T-helper 1 cell treated with Interleukin-12 subunit alpha and Interleukin-12 subunit beta and Interleukin-4 antibody, amounts not matched to agents 30 ng/mL and 1 ng/mL, for 36 hours (primary cell): ENCODE measurements at regions not wholly inside any gene's neighbourhood (a gene's known extent, or its start where the extent isn't known, plus 50 kb on each side); places are given as distances from the start of the nearest gene placed in this dataset.
"Not testable (repeated sequence)": the region's sequence is repeated elsewhere in the genome, so short reads cannot be mapped to it uniquely, and the experiment has no call there.

Experiments used
- intact Hi-C: fragments of 100-400 bp; cut with micrococcal nuclease; formaldehyde crosslinking; loops from one replicate; pipeline ENCODE4 v1.15.1; 2024

DNA sequence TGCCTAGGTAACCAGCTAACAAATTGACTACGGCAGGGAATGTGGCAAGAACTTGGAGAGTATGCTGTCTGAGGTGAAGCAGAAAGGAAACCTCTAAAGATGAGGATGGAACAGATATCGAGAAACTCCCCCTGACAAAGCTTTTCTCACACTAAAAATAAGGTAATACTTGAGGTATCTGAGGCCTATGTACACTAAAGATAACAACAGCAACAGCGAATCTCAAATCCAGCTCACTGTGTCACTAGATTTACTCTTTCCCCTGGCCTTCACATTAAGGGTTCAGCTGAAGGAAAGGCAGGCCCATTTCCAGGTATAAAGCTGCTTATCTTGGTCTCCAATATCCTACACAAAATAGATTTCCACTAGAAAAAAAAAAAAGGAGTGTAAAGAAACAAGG, 518.0 kb downstream of the KCNT2 start:
- intact Hi-C loops = no loop called here

DNA sequence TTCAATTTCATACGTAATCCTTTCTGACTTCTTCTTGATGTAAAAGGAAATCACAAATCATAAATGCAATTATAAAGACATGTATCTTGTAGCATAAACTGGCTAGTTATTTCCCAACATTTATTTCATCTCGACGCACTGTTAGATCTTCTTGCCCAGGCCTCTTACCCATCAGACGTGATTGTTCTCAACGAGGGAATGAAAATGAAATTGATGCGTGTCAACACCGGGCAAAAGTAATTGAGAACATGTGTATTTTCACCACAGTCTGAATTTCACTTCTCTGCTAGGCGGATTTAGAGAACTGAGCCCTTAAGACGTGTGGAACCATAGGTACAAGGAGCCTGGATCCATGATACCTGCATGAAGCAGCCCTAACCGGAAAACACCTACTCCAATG, 519.7 kb downstream of the KCNT2 start:
- intact Hi-C loops = no loop called here

DNA sequence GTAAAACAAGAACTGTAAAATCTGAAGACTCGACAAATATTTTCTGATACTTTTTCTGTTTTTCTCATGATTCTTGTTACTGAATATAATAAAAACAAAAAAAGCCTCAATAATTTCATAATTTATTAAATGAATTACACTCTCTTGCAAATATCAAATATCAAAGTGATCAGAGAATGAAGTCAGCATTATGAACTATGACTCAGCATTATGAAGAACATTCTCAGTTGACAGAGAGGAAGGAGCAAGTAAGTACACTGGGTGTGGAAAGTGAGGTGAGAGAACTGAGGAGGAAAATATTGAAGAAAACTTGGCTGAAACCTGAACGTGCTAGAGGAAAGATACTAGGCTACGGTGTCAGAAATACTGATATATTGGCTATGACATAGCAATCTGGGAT, 529.5 kb downstream of the KCNT2 start:
- intact Hi-C loops = no loop called here

DNA sequence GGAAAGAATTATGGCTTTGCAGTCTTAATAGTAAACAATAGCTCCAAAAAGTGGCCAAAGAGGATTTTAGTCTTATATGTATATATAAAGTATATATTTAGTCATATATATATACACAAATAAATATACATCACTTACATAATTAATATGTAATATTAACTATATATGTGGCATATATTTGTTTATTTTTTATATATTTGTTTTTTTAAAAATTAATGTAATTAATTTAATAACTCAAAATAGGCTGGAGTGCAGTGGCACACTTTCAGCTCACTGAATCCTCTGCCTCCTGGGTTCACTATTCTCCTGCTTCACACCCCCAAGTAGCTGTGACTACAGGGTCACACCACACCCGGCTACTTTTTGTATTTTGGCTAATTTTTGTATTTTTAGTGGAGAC, 532.6 kb downstream of the KCNT2 start:
- intact Hi-C loops = no loop called here

DNA sequence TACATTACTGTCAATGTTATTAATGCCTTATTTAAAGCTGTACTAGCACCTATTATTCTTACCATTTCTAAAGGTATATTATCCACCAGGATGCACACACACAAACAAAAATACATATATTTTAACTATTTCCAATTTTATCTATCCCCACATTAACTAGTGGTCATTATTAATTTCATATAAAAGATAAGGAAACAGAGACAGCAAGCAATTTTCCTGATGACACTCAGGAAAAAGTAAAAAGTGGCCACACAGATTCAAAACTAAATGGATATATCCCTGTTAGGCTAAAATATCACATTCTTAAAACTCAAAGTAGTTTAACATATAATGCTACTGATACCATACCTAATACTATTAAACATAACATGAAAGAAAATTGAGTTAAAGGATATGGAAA, 534.1 kb downstream of the KCNT2 start:
- intact Hi-C loops = no loop called here

DNA sequence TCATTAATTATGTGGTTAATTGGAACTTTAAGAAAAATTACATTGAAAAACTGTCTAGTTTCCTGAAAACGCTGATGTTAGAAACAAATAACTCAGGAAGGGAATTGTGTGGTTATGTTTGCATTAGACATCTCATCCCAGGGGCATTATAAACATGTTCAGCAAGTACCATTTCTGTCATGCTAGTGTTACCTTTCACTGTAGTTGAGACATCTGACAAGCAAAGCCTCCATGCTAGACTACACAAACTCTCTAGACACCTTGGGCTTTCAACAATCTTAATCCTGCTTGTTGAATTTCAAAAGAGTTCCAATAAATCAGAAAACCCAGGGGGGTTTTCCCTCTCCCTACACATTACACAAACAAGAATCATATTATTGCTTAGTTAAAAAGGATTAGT, 536.8 kb downstream of the KCNT2 start:
- intact Hi-C loops = no loop called here

DNA sequence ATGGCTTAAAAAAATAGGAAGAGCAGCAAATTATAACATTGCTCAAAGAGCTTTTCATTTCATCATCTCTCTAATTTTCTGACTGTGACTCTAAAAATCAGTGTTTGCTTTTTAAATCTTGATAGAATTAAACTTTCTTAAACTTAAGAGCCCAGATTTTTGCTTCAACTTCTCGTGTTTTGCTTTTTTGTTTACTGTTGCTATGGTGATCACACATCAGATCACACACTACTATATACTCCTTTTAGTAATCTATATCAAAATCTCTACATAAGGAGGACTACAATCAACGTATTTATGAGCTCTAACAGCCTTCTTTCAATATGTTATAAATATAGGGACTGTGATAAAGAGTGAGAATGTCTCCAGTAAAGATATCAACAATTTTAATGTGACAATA, 537.3 kb downstream of the KCNT2 start:
- intact Hi-C loops = no loop called here

DNA sequence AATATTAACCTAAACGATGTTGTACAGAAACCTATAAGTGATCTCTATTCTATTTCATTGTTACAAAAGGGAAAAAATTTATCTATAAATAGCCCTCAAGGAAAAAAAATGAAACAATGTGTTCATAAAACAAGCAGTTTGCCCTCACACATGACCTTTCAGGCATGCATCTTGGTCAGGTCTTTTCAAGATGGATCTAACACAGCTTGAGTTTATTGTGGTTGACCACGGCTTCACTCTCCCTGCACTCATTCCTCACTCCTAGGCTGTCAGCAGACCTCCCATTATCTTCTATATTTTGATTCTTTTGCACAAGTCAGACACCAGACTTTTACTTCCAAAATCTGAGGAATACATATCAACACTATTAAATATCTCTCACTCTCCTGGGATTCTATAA, 544.3 kb downstream of the KCNT2 start:
- intact Hi-C loops = no loop called here

DNA sequence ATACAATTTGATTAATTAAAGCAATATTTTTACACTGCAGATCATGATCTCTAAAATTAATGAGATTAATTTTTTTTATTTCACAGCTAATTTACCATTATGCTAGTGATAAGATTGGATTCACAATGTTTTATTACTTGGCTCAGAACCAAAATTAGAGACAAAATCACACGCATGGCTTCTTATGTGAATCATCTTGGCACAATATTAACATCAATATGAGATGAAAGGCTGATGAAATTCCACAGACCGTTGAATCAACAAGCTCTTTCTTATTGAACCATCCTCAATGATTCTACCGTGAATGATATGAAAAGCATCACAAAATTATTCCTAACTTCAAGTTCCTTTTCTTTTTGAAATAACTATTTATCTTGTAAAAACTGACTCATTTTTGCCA, 544.9 kb downstream of the KCNT2 start:
- intact Hi-C loops = no loop called here

DNA sequence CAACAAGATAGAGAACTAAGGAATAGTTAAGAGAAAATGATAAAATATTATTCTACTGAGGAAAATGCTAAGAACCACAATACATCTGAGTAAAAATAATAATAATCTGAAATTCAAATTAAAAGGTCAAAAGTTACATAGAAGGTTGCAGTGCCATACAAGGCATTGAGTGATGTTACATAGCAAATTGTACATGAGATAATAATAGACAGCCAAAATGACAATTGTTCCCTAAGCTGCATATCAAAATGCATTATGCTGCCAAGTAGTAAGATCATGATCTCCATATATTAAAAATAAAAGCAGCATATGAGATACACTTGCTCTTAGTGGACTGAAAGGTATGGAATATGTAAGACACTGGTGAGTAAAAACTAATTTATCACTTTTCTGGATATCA, 547.7 kb downstream of the KCNT2 start:
- intact Hi-C loops = no loop called here

DNA sequence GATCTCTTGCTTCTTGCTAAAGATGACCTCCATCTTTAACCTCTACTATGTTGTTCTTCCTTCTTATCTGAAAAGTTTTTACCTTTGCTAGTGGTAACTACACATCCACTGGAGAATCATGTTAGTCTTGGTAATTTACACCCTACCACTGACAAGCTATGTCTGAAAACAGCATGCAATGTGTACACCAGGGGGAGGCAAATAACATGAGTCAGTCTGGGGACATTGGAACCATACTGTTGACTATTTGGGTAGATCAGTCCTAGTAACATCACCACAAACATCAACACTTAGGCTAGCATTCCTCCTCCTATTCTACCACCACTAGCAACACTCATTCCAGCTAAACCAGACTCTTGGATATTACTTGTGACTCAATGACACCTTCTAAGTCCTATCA, 549.0 kb downstream of the KCNT2 start:
- intact Hi-C loops = loop anchor here (10.0 kb wide), 1 partner anchor 1204 kb away; no protein-coding TSS in a partner anchor

DNA sequence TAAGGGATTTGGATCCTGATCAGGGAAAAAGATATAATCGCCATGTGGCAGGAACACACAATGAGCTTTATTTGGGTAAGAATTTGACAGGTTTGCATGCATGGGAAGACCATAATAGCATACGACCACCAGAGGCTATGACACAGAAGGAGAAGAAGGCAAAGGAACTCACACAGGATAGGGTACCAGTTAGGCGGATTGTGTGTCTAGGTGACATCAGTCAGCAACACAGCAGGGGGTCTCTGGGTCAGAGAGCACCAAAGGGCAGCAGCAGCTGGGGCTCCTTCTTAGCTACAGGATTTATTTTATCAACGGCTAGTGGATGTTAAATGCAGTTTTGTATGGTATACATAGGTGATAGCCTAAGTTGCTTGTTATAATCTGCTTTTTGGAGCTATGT, 551.3 kb downstream of the KCNT2 start:
- intact Hi-C loops = loop anchor here (10.0 kb wide), 1 partner anchor 1202 kb away; no protein-coding TSS in a partner anchor

DNA sequence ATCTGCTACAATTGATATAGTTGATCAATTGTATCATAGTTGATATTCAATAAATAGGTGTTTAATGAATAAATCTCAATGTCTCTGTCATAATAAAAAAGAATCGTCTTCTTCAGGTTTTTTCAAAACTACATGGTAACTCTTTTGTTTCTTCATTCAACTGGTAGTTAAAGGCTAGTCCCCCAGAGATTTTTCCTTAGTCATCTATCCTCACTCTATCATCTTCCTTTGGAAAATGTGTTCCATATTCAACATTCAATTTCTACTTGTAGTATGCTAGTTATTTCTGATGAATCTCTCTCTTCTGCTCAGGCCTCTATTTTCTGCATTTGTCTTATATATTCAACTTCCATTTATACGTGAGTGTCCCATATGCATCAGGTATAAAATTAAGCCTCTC, 558.8 kb downstream of the KCNT2 start:
- intact Hi-C loops = no loop called here

DNA sequence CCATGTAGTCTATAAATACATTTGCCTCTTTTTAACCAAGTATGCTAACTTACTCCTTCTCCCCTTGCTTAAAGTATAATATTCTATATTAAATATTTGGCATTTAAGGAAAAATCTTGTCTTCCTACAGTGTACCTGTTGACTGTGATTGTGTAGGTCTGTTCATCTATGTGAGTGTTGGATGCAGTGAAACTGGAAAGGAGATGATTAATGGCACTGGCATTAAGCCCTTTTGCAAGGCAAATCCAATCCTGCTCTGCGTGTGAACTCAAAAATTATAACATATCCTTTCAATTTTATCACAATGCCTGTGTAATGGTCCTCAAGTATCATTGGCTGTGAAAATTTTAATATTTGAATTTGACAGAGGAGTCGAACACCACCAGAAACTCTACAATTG, 565.0 kb downstream of the KCNT2 start:
- intact Hi-C loops = no loop called here

DNA sequence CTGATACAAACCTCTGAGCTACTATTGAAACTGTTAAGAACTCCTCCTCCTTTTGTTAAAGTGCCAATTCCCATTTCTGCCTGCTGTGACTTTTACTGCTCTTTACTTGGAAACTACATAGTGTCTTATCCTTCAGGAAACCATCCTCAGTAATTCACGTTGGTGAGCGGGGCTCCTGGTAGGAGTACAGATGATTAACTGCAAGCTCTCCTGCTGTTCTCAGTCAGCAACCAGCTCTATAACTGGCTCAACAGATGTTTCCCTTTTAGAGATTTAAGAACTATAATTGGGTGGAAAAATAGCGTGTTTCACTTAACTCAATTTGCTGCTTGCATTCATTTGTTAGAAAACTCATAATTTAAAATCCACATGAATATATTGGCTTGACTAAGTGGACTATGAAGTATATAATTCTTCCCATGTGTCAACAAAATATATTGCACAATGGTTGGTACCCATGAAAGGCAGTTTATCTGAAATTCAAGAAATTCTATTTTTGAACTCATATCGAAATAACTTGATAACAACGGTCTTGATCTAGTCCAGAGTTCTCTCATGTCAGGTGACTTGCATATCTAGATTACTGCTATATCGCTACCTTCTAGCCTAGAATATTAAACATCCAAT, 574.0 kb downstream of the KCNT2 start:
- intact Hi-C loops = no loop called here

DNA sequence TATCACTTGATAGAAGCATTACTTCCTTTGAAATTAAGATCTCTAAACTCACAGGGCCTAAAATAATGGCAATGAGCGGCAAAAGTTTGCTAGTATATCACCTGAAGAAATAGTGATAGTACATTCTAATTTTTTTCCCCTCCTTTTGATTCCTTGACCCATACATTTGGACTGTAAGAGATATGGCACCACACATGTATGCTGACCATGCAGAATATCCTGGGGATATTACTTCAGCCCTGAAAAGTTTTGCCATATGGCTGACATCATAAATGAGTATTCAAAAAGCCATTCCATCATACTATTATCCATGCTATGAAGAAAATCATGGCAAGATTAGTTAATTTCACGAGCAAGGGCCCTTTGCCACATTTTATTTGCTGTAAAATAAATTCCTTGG, 576.9 kb downstream of the KCNT2 start:
- intact Hi-C loops = not testable (repeated sequence)

DNA sequence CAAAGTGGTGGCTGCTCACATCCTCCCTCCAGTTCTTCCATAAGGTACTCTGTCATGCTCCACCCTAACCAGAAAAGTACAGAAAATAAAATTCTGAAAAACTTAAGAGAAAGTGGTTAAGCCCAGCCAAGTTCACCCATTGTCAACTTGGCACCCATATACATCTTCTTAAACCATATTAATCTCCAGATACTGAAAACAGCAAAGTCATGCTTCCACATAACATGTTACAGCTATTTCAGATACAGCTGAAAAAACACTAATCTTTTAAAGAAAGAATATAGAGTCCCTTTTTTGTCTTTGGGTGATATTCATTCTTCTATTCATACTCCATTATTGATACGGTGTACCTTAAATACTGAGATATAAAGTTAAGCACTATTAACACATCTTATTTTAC, 577.8 kb downstream of the KCNT2 start:
- intact Hi-C loops = no loop called here

DNA sequence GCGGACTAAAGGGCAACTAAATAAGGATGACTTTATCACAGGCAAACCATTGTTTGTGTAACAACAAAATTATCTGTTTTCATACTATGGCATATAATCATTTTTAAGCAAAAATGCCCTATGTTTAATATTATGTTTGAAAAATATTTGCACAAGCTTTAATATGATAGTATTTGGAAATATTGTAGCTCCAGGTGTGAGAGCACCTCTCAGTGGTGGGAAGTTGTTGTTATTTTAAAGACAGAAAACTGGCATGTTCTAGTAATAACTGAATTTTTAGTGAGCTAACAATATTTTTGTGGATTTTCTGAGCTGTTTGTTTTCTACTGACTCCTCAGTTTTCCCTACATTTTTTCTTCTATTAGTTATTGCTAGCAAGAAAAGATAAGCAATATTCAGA, 578.8 kb downstream of the KCNT2 start:
- intact Hi-C loops = no loop called here

DNA sequence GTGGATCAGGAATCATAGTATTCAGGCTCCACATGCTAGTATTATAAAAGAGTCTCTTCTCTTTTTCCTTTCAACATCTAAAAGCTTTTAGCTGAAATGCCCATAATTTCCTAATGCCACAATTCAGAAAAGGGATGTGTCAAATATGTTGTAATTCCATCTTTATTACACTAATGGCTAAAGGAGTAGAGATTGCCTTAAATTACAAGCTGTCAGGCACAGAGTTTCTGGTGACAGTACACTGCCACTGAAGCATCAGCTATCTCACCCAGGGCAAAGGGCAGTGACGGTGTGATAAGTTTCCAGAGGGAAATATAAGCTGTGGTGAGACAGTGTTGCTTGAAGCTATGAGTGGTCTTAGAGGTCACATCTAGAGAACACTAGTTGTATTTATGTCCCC, 581.1 kb downstream of the KCNT2 start:
- intact Hi-C loops = no loop called here

DNA sequence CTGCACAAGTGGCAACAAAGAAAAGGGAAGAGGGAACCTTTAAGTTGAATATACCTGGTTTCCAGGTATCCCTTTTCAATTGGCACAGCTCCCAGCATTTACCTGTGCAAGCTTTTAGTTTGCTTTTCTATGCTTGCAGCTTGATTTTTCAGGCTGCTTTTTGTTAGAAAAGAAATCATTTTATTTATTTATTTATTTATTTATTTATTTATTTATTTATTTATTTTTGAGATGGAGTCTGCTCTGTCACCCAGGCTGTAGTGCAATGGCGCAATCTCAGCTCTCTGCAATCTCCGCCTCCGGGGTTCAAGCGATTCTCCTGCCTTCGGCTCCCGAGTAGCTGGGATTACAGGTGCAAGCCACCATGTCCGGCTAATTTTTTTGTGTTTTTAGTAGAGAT, 587.1 kb downstream of the KCNT2 start:
- intact Hi-C loops = not testable (repeated sequence)

DNA sequence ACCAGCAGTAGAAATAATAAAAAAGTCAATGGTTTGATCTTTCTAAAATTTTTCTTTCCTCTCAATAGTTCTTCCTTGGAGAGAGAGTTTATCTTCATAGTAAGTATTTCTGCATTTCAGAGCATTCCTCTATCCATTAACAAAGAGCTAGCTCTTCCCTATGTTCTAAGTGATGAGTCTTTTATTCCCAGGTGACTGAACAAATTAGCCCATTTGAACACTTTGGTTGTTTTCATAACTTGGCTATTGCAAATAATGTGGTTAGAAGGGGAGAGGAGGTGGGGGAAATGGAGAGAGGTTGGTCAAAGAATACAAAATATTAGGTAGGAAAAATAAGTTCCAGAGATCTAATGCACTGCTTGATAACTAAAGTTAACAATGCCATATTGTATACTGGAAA, 598.9 kb downstream of the KCNT2 start:
- intact Hi-C loops = no loop called here

DNA sequence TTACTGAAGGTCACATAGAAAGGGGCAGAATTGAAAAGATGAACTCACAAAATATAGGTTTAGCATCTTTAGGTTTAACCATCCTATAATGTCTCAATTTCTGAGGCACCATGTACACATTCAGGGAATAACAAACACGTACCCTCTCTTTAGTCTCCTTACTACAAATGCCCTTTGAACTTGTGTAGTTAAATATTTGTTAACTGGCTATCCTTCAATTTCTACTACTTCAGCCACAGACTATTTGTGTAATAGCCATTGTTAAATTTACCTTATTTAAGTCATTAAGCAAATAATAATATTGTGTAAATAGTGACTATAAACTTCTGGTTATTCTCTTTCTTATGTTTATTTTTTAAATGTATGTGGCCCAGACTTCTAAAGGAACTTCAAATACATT, 600.5 kb downstream of the KCNT2 start:
- intact Hi-C loops = no loop called here

DNA sequence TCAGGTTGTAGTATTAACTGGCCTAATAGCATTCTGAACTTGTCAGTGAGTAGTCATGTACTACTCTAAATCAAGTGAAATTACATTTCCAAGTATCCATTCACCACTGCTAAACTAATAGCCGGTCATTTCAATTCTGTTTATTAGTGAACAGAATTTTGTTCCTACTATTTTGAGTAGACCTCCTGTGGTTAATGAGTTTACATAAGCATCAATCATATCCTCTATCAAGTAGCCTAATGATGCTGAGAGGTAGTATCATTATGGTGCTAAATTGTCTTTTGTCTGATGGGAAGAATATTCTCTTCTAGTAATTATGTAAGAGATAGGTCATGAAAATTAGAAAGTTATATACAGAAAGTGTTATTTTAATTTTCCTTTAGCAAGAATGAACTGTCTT, 602.8 kb downstream of the KCNT2 start:
- intact Hi-C loops = no loop called here

DNA sequence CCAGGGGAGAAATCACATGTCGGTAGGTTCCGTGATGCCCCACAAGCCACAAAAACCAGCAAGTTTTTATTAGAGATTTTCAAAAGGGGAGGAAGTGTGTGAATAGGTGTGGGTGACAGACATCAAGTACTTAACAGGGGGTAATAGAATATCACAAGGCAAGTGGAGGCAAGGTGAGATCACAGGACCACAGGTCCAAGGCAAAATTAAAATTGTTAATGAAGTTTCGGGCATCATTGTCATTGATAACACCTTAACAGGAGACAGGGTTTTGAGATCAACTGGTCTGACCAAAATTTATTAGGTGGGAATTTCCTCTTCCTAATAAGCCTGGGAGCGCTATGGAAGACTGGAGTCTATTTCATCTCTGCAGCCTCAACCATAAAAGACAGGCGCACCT, 603.9 kb downstream of the KCNT2 start:
- intact Hi-C loops = not testable (repeated sequence)
